ENCODE measurements at regions not wholly inside any gene's neighbourhood (a gene's known extent, or its start where the extent isn't known, plus 50 kb on each side); places are given as distances from the start of the nearest gene placed in this dataset.

- H3K36me3 ChIP-seq (ENCODE audit: control insufficient read depth, insufficient read depth, low read length) = no peaks in the 10 kb centered on the region
- H3K27me3 ChIP-seq (replicated peaks; ENCODE audit: control insufficient read depth, insufficient read depth, low read length, poor library complexity, severe bottlenecking) = no peaks in the 10 kb centered on the region
- peaks cover 25% of the 10 kb centered on the region for H3K4me1 ChIP-seq (ENCODE audit: control insufficient read depth, insufficient read depth, low read length, poor library complexity, severe bottlenecking)
- H3K27ac ChIP-seq (ENCODE audit: insufficient read depth, low read length, poor library complexity, severe bottlenecking) = no peak overlapping the region
- H3K4me3 ChIP-seq (ENCODE audit: insufficient read depth, low read depth, low read length, poor library complexity, severe bottlenecking) = no peak overlapping the region
- no peaks in the 10 kb centered on the region for H3K9me3 ChIP-seq (ENCODE audit: control insufficient read depth, low read length)
- no peak for DNase-seq
Measured at GRCh38 chr2:42117923-42118753, 51.0 kb upstream of the EML4 start.

DNA sequence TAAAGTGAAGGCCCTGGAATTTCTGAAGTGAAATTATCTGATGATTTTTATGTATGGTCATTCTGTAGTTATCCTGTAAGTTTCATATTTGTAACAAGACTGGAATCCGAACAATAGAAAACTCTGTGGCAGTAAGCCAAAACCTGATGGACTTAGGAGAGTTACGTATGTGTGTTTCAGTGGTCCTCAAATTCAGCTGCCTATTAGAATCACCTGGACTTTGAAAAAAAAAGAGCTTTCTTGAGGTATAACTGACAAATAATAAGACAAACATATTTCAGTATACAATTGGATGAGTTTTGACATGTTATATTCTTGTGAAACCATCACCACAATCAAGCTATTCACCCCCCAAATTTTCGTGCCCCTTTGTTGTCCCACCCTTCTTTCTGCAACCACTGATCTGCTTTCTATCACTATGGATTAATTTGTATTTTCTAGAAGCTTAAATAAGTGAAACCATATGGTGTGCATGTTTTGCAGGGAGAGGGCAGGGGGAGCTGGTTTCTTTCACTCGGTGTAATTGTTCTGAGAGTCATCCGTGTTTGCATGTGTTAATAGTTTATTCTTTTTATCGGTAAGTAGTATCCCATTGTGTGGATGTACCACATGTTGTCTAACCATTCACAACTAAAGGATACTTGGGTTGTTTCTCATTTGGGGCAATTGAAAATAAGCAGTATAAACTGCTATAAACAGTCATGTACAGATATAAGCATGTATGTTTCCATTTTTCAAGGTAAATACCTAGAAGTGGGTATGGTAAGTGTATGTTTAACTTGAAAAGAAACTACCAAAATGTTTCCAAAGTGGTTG is 50.2 kb upstream of the EML4 start:
- no peak for DNase-seq
- no peak overlapping the region for H3K27ac ChIP-seq (ENCODE audit: insufficient read depth, low read length, poor library complexity, severe bottlenecking)
- H3K27me3 ChIP-seq (replicated peaks; ENCODE audit: control insufficient read depth, insufficient read depth, low read length, poor library complexity, severe bottlenecking) = no peaks in the 10 kb centered on the region
- no peaks in the 10 kb centered on the region for H3K36me3 ChIP-seq (ENCODE audit: control insufficient read depth, insufficient read depth, low read length)
- no peak overlapping the region for H3K4me3 ChIP-seq (ENCODE audit: insufficient read depth, low read depth, low read length, poor library complexity, severe bottlenecking)
- H3K9me3 ChIP-seq (ENCODE audit: control insufficient read depth, low read length) = no peaks in the 10 kb centered on the region
- H3K4me1 ChIP-seq (ENCODE audit: control insufficient read depth, insufficient read depth, low read length, poor library complexity, severe bottlenecking) = peaks cover 33% of the 10 kb centered on the region
